HG03378 (cell line): ENCODE measurements at regions not wholly inside any gene's neighbourhood (a gene's known extent, or its start where the extent isn't known, plus 50 kb on each side); places are given as distances from the start of the nearest gene placed in this dataset.

Experiments used
- ATAC-seq: cut with Tn5 transposase; IDR thresholded peaks from one replicate; pipeline ENCODE4 v1.9.1; 2021; ENCODE audit warnings: mild to moderate bottlenecking, moderate library complexity; ENCODE audit not compliant: unreplicated experiment

DNA sequence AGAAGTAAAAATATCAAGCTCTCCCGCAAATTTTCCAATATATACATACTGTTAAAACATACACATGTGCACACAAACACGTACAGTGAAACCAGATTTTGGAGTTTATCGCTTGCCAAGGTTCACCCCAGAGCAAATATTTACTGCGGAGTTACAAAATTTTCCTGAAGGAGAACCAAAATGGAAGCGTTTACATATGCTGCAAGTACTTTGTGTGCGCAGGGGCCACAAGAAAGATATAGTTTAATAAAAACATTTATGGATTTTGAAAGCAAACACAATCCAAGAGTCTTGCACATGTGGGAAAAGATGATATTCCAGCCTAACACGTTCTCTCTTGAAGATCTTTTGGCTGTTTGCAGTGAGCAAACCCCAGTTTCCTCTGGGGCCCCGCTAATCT is 301.3 kb upstream of the NFE2L3 start:
- ATAC-seq: no peak

- no peak for ATAC-seq
These were observed 300.4 kb upstream of the NFE2L3 start for GRCh38 chr7:25851332-25852210.

GRCh38 chr7:25852211-25852938 is 299.6 kb upstream of the NFE2L3 start:
- ATAC-seq: no peak

GRCh38 chr7:25852939-25853271 is 299.1 kb upstream of the NFE2L3 start:
- ATAC-seq: no peak

DNA sequence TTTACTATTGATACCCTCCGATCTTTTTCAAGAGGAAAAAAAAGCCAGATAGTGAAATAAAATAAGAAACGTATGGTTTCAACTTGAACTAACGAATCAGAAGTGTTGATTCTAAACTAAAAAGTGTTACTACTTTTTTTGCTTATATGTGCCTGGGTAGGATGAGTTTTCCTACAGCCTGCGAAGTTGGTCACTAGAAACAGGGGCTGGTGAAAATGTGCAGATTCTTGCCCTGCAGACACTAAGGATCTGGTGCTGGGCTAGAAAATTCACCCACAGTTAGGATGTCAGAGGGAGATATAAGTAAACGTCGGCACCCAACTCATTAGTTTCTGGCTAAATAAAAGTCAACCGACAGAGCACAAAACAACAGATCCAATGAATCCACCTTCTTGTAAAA is 298.7 kb upstream of the NFE2L3 start:
- ATAC-seq: no peak

DNA sequence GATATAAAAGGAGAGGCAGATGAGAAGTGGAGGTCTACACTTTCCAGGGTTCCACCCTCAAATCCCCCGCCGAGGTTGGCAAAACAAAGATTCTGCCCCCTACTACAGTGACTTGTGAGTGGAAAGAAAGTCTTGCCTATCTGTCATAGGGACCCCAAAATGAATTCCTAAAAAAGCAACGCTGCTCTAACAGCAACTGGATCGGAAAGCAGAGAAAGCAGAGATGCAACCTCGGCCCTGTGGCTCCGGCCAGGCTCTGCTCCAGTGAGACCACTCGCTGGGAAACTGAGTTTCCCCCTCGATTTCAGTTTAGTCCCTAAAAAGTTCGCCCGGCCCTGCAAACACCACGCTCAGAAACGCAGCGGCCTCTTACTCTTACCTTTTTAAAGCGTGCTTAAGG is 297.9 kb upstream of the NFE2L3 start:
- no peak for ATAC-seq

DNA sequence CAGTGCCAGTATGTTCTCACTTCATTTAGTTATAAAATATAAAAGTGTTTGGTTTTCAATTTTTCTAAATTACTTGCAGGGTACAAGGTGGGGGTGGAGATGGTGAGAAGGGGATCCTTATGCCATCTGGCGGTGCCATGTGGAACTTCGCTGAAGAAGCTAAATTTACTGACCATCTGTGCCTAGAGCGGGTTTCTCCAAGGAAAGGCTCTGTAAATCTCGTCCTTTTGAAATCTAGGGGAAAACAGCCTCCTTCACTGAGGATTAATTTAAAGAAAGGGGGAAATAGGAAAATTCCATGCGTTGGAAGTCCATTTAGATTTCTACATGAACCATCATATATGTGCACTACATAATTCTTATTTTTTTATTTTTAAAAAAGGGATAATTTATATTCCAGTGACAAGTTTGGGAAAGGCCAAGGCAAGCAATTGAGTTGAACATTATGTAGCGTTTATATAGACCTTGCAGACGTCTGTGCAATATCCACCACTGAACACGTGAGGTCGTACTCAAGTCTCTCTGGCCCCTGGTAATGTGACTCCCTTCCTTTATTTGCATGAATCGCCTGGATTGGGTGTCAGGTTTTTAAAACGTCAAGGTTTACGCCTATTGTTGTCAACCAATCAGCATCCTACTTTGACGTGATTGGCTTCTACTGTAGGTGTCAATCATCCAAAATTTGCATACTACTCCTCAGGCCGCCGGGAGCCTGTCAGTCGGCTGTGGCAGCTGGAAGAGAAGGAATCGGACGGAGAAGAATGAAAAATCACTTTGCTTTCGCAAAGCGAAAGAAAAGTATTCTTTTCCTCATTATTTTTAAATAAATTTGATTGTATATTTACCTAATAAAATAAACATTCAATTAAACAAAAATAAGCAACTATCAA is 297.1 kb upstream of the NFE2L3 start:
- no peak for ATAC-seq

DNA sequence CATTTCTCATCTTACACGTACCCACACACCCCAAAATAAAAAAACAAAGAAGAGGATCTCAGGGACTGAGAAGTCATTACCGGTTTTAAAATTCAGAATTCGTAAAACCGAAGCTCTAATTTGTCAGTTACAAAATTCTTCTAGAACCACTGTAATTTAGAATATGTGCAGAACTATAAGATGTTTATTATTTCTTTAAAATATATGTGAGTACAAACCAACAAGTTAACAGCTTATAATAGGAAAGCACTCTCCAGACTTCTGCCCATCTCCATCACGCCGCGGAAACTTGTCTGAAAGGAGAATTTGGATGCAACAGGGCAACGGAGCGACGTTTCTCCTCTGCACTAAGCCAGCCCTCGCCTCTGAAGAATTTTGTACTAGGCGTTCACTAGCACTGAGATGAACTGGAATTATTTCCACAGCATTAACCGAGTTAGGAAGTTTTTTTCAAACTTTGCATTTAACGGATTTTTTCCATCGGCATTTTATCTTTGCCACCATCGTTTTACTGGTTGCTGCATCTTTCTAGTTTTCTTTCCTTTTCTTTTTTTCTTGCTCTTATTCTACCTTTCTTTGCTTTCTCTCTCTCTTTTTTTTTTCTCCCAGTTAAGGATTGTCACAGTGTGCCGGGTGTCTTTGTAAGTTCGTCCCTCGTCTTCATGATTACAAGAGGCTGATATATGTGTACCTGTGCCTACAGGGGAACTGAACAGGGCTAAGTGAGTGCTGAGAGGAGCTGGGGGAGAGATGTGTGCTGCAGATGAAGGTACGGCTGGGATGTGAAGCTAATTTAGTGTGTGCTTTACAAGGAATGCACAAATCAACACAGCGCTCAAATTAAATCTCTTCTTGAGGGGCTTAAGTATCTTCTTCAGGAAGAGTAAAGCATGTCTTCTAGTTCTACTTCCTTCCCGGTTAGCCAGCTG is 295.9 kb upstream of the NFE2L3 start:
- peak; percentile 1 for ATAC-seq

DNA sequence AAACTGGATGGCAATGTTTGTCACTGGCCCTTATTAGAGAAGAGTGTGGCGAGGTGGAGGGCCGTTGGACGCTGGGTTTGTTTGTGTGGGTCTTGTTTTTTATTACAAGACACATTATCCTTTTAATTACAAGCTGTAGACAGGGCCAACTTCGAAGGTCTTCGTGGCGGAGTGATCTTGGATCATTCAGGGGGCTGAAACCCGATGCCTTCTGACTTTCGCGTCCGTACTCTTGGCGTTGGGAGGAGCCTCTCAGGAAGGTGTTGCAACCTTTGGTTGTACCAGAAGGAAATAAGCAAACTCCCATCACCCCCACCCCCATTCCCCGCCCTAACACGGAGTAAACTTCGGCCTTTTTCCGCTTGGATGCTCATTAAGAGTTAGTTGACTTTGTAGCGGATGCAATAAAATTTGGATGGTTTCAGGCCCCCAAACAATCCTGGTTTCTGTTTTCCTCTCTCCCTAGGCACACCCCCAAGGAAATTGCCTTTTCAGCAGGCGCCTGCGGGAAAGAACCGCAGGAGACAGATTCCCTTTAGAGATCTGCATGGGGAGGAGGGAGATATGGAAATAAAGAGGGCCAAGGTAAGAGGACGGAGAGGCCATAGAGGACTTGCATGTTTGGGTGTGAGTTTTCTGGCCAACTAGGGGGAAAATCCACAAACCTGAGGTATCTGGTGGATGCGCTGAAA is 294.5 kb upstream of the NFE2L3 start:
- ATAC-seq: no peak

GRCh38 chr7:25858200-25858524 is 293.8 kb upstream of the NFE2L3 start:
- no peak for ATAC-seq

DNA sequence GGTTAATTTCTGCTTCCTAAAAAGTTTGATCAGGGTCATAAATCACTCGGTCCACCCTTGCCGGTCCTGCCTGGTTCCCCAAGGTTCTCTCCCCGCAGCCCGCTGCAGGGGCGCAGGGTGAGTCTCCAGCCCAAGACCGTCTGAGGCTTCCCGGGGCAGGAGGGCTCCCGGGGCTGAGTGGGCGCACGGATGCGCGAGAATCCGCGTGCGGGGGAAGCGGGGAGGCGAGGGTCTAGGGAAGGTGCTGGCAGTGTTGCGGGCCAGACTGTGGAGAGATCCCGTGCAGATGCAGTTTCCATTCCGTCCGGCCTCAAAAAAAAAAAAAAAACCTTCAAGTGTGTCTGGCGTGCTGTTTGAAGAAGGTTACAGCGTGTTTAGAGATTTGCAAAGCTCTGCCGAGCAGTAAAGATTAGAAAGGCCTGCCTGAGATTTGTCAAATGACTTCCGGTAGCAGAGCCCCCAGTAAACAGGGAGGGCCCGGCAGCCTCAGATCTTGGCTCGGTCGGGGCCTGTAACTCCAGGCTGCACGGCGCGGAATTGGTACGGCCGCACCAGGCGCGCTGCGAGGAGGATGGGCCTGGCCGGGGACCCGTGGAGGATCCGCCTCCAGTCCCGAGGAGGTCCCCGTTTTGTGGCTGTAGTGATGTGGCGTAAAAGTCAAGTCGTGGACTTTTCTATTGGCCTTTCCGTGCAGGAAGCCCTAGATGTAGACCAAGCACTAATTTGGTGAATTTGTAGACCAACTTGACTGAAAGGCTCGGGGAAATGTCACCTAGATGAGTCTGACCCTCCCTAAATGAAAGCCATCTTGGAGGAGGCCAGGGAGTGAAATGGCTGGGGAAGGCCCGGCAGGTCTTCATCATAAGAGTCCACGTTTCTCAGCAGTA is 293.2 kb upstream of the NFE2L3 start:
- no peak for ATAC-seq

DNA sequence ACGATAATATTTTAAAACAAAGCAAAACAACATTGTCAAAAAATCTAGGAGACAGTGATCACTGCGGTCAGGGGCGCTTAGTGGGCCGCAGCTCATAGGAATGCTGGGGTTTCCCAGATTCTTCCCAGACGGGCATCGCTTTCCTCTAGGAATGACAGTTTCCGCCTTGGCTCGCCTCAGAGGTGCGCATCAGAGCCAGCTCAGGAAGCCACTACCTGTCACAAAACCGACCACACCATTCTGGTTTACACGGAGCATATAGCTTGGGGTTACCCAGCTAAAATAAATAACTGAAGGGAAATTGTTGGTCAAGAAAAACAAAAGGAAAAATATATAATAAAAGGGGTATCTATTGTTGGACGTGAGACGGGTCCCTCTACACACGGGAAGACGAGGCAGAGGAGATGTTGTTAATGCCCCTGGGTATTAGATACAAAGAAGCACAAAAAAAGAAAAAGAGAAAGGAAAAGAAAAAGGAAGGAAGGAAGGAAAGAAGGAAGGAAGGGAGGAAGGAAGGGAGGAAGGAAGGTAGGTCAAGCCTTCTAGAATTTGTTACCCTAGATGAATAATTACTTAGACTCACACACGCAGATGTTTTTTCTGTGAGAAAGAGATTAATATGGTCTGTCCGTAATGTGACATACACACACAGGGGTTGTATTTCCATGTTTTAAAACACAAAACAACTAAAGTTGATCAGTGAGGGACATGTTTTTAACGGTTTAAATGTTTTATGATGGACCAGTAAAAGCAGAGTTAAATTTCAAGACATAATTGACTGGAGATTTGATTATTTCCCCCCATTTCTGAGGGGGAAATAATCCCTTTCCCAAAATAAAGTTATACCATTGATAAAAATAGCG is 292.4 kb upstream of the NFE2L3 start:
- no peak for ATAC-seq

GRCh38 chr7:25860275-25861163 is 291.5 kb upstream of the NFE2L3 start:
- no peak for ATAC-seq

- ATAC-seq: no peak
These were observed 290.9 kb upstream of the NFE2L3 start for GRCh38 chr7:25861164-25861496.

- no peak for ATAC-seq
These were observed 290.3 kb upstream of the NFE2L3 start for GRCh38 chr7:25861601-25862260.

- peak; percentile 93 for ATAC-seq
These were observed 289.6 kb upstream of the NFE2L3 start for GRCh38 chr7:25862261-25863004.
